Astrocyte (in vitro differentiated cells and primary cell): ENCODE measurements at regions not wholly inside any gene's neighbourhood (a gene's known extent, or its start where the extent isn't known, plus 50 kb on each side); places are given as distances from the start of the nearest gene placed in this dataset.
A peak's percentile ranks its signal among the peaks of the same experiment; 100 is the strongest.

ENCODE experiments used
- DNase-seq: peaks from one replicate; pipeline ENCODE4 v3.0.0-alpha.2; 2010; ENCODE audit warnings: low read depth
- FAIRE-seq: peaks from 2 replicates; lab custom pipeline; 2011; peaks lifted over from hg19 to GRCh38; lab: Jason Lieb, UNC
- H2AFZ ChIP-seq: 2 replicates; pipeline ENCODE4 v1.6.0; 2012; ENCODE audit warnings: low read depth, low read length, inconsistent platforms
- H3K27ac ChIP-seq: 2 replicates; pipeline ENCODE4 v1.5.1; 2011; ENCODE audit warnings: low read depth, low read length, inconsistent platforms
- H3K27me3 ChIP-seq: 2 replicates; pipeline ENCODE4 v1.6.0; 2011; ENCODE audit warnings: low read length, inconsistent platforms; ENCODE audit not compliant: insufficient read depth
- H3K36me3 ChIP-seq: 2 replicates; pipeline ENCODE4 v1.5.1; 2011; ENCODE audit warnings: low read length, inconsistent platforms; ENCODE audit not compliant: insufficient read depth
- H3K4me1 ChIP-seq: 2 replicates; pipeline ENCODE4 v1.5.1; 2011; ENCODE audit warnings: low read length, inconsistent platforms; ENCODE audit not compliant: insufficient read depth
- H3K4me2 ChIP-seq: 2 replicates; pipeline ENCODE4 v1.6.0; 2012; ENCODE audit warnings: low read length, inconsistent platforms
- H3K4me3 ChIP-seq: 2 replicates; pipeline ENCODE4 v1.5.1; 2011; ENCODE audit warnings: low read depth, mild to moderate bottlenecking, low read length, inconsistent platforms; ENCODE audit not compliant: insufficient read depth
- H3K79me2 ChIP-seq: 2 replicates; pipeline ENCODE4 v1.6.0; 2012; ENCODE audit warnings: mild to moderate bottlenecking, low read length, inconsistent platforms; ENCODE audit not compliant: insufficient read depth
- H3K9ac ChIP-seq: 2 replicates; pipeline ENCODE4 v1.6.0; 2012; ENCODE audit warnings: mild to moderate bottlenecking, low read length, inconsistent platforms
- H3K9me3 ChIP-seq: 2 replicates; pipeline ENCODE4 v1.5.1; 2012; ENCODE audit warnings: low read depth, mild to moderate bottlenecking, low read length, inconsistent platforms; ENCODE audit not compliant: insufficient read depth
- H4K20me1 ChIP-seq: 2 replicates; pipeline ENCODE4 v1.6.0; 2012; ENCODE audit warnings: low read length, inconsistent platforms; ENCODE audit not compliant: insufficient read depth
- H3K27ac Mint-ChIP-seq: one replicate; pipeline ENCODE4 v1.8.0; 2021; ENCODE audit warnings: mild to moderate bottlenecking, mixed read lengths; ENCODE audit not compliant: unreplicated experiment
- H3K27me3 Mint-ChIP-seq: one replicate; pipeline ENCODE4 v1.8.0; 2021; ENCODE audit warnings: low read depth, mixed read lengths; ENCODE audit not compliant: unreplicated experiment
- H3K36me3 Mint-ChIP-seq: one replicate; pipeline ENCODE4 v1.8.0; 2021; ENCODE audit warnings: low read depth, mixed read lengths; ENCODE audit not compliant: unreplicated experiment
- H3K4me1 Mint-ChIP-seq: one replicate; pipeline ENCODE4 v1.8.0; 2021; ENCODE audit warnings: low read depth, mixed read lengths; ENCODE audit not compliant: unreplicated experiment
- H3K4me3 Mint-ChIP-seq: one replicate; pipeline ENCODE4 v1.8.0; 2021; ENCODE audit warnings: mild to moderate bottlenecking, moderate library complexity, mixed read lengths; ENCODE audit not compliant: unreplicated experiment
- H3K9me3 Mint-ChIP-seq: one replicate; pipeline ENCODE4 v1.8.0; 2021; ENCODE audit warnings: mild to moderate bottlenecking, mixed read lengths; ENCODE audit not compliant: unreplicated experiment
- EZH2 ChIP-seq: IDR thresholded peaks from 2 replicates; pipeline ENCODE4 v1.6.1; 2012; ENCODE audit warnings: mild to moderate bottlenecking, low read length, inconsistent platforms; ENCODE audit not compliant: insufficient read depth
- TF ChIP-seq, protein P1 (sequence below): IDR thresholded peaks from 2 replicates; pipeline ENCODE4 v1.5.1; 2011; ENCODE audit warnings: low read depth, mild to moderate bottlenecking, inconsistent platforms, low read length, moderate library complexity; ENCODE audit not compliant: insufficient read depth

DNA sequence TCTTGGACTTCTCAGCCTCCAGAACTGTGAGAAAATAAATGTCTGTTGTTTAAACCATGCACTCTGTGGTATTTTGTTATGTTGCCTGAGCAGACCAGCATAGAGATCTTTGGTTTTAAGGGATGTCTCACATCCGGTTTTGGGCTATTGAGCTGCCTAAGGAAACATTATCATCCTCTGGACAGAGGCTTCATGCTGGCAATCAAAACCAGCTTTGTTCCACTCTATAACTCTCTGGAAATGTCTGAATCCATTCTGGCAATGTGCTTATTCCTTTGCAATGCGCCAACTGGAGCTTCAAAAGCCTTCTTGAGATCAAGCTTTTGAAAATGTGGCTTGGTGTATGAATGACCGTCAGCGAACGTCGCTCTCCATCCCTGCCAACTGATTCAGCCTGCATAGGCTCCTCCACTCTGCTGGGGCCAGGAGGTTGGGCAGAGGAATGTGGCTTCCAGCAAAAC lies 183.6 kb upstream of the MGAT5 start:
- FAIRE-seq = no peak
- Histone ChIP-seq H3K9ac (no peak overlapping the region), H3K4me1 (no peaks in the 10 kb centered on the region), H2AFZ (no peak overlapping the region), H3K9me3 (no peaks in the 10 kb centered on the region), H3K36me3 (no peaks in the 10 kb centered on the region), H3K4me2 (peak overlapping the region; percentile 46), H4K20me1 (no peaks in the 10 kb centered on the region), H3K79me2 (no peaks in the 10 kb centered on the region), H3K27me3 (peaks cover 2% of the 10 kb centered on the region), H3K27ac (no peak overlapping the region), H3K4me3 (no peak overlapping the region)
- Mint-ChIP-seq H3K4me3 (no peak overlapping the region), H3K36me3 (no peaks in the 10 kb centered on the region), H3K9me3 (peaks cover 10% of the 10 kb centered on the region), H3K27me3 (peaks cover 12% of the 10 kb centered on the region), H3K4me1 (peaks cover 6% of the 10 kb centered on the region), H3K27ac (no peak overlapping the region)
- DNase-seq = peak; percentile 31
- TF ChIP-seq, protein P1, sequence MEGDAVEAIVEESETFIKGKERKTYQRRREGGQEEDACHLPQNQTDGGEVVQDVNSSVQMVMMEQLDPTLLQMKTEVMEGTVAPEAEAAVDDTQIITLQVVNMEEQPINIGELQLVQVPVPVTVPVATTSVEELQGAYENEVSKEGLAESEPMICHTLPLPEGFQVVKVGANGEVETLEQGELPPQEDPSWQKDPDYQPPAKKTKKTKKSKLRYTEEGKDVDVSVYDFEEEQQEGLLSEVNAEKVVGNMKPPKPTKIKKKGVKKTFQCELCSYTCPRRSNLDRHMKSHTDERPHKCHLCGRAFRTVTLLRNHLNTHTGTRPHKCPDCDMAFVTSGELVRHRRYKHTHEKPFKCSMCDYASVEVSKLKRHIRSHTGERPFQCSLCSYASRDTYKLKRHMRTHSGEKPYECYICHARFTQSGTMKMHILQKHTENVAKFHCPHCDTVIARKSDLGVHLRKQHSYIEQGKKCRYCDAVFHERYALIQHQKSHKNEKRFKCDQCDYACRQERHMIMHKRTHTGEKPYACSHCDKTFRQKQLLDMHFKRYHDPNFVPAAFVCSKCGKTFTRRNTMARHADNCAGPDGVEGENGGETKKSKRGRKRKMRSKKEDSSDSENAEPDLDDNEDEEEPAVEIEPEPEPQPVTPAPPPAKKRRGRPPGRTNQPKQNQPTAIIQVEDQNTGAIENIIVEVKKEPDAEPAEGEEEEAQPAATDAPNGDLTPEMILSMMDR = no peak
- no peak for TF ChIP-seq EZH2

DNA sequence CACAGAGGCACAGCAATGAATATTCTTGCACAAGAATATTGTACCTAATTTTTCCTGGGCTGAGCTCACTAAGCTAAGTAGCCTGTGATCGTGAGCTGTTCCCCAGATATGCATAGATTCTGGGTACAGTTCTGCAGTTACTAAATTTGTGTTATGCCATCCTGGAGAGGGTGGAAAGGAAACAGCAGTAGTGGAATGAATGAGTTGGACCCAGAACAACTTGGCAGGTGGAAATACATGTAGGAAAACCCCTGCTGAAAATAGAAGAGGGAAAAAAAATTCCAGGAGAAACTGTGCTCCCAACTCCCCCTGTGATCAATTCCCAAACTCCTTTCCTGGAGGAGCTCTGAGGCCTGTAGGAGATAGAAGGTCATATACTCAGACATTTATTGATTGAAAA lies 181.5 kb upstream of the MGAT5 start:
- TF ChIP-seq EZH2 = no peak
- TF ChIP-seq, protein P1 = no peak

GRCh38 chr2:134073023-134073422 lies 180.8 kb upstream of the MGAT5 start:
- no peaks in the 10 kb centered on the region for H3K79me2 ChIP-seq
- no peak overlapping the region for H2AFZ ChIP-seq
- H3K9me3 ChIP-seq = peaks cover 3% of the 10 kb centered on the region
- no peak overlapping the region for H3K27ac ChIP-seq
- Mint-ChIP-seq H3K4me1 (peaks cover 8% of the 10 kb centered on the region), H3K4me3 (no peak overlapping the region), H3K27ac (no peak overlapping the region), H3K9me3 (peaks cover 5% of the 10 kb centered on the region), H3K27me3 (peaks cover 12% of the 10 kb centered on the region), H3K36me3 (no peaks in the 10 kb centered on the region)
- H3K27me3 ChIP-seq = peaks cover 2% of the 10 kb centered on the region
- no peak overlapping the region for H3K4me3 ChIP-seq
- H3K9ac ChIP-seq = no peak overlapping the region
- TF ChIP-seq, protein P1 = no peak
- TF ChIP-seq EZH2 = no peak
- DNase-seq (no peak), FAIRE-seq (no peak)
- H3K4me2 ChIP-seq = no peak overlapping the region
- no peaks in the 10 kb centered on the region for H4K20me1 ChIP-seq
- H3K4me1 ChIP-seq = no peaks in the 10 kb centered on the region
- no peaks in the 10 kb centered on the region for H3K36me3 ChIP-seq

More for the DNA sequence above, 181.5 kb upstream of the MGAT5 start:
- H3K79me2 ChIP-seq = no peaks in the 10 kb centered on the region
- Mint-ChIP-seq H3K9me3 (peaks cover 5% of the 10 kb centered on the region), H3K27ac (no peak overlapping the region), H3K27me3 (peaks cover 7% of the 10 kb centered on the region), H3K36me3 (no peaks in the 10 kb centered on the region), H3K4me3 (no peak overlapping the region), H3K4me1 (peaks cover 6% of the 10 kb centered on the region)
- no peaks in the 10 kb centered on the region for H3K36me3 ChIP-seq
- H3K9me3 ChIP-seq = peaks cover 3% of the 10 kb centered on the region
- H3K4me3 ChIP-seq = no peak overlapping the region
- no peak overlapping the region for H3K9ac ChIP-seq
- no peak overlapping the region for H3K27ac ChIP-seq
- H3K27me3 ChIP-seq = peaks cover 2% of the 10 kb centered on the region
- no peak for FAIRE-seq
- H3K4me1 ChIP-seq = no peaks in the 10 kb centered on the region
- no peak for DNase-seq
- H2AFZ ChIP-seq = no peak overlapping the region
- no peak overlapping the region for H3K4me2 ChIP-seq
- no peaks in the 10 kb centered on the region for H4K20me1 ChIP-seq
